ENCODE measurements at regions not wholly inside any gene's neighbourhood (a gene's known extent, or its start where the extent isn't known, plus 50 kb on each side); places are given as distances from the start of the nearest gene placed in this dataset.

GRCh38 chr7:115724400-115725056 lies 306.0 kb downstream of the TFEC start:
- TF ChIP-seq, protein P1, sequence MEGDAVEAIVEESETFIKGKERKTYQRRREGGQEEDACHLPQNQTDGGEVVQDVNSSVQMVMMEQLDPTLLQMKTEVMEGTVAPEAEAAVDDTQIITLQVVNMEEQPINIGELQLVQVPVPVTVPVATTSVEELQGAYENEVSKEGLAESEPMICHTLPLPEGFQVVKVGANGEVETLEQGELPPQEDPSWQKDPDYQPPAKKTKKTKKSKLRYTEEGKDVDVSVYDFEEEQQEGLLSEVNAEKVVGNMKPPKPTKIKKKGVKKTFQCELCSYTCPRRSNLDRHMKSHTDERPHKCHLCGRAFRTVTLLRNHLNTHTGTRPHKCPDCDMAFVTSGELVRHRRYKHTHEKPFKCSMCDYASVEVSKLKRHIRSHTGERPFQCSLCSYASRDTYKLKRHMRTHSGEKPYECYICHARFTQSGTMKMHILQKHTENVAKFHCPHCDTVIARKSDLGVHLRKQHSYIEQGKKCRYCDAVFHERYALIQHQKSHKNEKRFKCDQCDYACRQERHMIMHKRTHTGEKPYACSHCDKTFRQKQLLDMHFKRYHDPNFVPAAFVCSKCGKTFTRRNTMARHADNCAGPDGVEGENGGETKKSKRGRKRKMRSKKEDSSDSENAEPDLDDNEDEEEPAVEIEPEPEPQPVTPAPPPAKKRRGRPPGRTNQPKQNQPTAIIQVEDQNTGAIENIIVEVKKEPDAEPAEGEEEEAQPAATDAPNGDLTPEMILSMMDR (IDR thresholded peaks at IDR 0.05) = no peak
- TF ChIP-seq POLR2A (IDR thresholded peaks at IDR 0.05) = no peak

Measured in esophagus squamous epithelium (tissue), 4 donors.